ENCODE measurements at regions not wholly inside any gene's neighbourhood (a gene's known extent, or its start where the extent isn't known, plus 50 kb on each side); places are given as distances from the start of the nearest gene placed in this dataset.

DNA sequence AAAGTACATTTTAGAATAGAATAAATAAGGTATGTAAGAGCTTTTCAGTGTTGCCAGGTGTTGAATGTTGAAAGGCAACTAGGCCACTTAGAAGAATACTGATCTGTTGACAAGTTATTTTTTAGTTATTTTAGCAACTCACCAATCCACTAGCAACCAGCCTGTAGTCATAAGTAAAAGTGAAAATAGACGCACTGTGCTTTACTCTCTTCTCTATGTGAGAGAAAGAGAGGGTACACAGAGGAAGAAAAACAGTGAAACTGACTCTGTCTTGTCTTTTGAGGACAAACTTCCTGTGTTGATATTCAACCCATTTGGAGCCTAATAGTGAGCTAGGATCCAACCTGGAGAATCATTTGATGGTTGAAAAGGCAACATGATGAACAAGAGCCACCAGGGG is 327.1 kb upstream of the GOLIM4 start (continued):
- TF ChIP-seq E2F4 (CRISPR knock-in tag; IDR thresholded peaks at IDR 0.05; ENCODE audit: borderline replicate concordance, low read depth), result no peak
- no peak for TF ChIP-seq PRRX2 (CRISPR knock-in tag; IDR thresholded peaks at IDR 0.05)
- TF ChIP-seq, protein P1, sequence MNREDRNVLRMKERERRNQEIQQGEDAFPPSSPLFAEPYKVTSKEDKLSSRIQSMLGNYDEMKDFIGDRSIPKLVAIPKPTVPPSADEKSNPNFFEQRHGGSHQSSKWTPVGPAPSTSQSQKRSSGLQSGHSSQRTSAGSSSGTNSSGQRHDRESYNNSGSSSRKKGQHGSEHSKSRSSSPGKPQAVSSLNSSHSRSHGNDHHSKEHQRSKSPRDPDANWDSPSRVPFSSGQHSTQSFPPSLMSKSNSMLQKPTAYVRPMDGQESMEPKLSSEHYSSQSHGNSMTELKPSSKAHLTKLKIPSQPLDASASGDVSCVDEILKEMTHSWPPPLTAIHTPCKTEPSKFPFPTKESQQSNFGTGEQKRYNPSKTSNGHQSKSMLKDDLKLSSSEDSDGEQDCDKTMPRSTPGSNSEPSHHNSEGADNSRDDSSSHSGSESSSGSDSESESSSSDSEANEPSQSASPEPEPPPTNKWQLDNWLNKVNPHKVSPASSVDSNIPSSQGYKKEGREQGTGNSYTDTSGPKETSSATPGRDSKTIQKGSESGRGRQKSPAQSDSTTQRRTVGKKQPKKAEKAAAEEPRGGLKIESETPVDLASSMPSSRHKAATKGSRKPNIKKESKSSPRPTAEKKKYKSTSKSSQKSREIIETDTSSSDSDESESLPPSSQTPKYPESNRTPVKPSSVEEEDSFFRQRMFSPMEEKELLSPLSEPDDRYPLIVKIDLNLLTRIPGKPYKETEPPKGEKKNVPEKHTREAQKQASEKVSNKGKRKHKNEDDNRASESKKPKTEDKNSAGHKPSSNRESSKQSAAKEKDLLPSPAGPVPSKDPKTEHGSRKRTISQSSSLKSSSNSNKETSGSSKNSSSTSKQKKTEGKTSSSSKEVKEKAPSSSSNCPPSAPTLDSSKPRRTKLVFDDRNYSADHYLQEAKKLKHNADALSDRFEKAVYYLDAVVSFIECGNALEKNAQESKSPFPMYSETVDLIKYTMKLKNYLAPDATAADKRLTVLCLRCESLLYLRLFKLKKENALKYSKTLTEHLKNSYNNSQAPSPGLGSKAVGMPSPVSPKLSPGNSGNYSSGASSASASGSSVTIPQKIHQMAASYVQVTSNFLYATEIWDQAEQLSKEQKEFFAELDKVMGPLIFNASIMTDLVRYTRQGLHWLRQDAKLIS (CRISPR knock-in tag; IDR thresholded peaks at IDR 0.05; ENCODE audit: borderline replicate concordance), result no peak
- TF ChIP-seq RELA (CRISPR knock-in tag; IDR thresholded peaks at IDR 0.05; ENCODE audit: borderline replicate concordance), result no peak
- no peak for TF ChIP-seq SP1 (CRISPR knock-in tag; conservative IDR thresholded peaks at IDR 0.05)
- TF ChIP-seq TEAD1 (CRISPR knock-in tag; IDR thresholded peaks at IDR 0.05), result no peak
- TF ChIP-seq KAT7 (CRISPR knock-in tag; IDR thresholded peaks at IDR 0.05; ENCODE audit: borderline replicate concordance), result no peak
- TF ChIP-seq ZBTB43 (CRISPR knock-in tag; IDR thresholded peaks at IDR 0.05), result no peak
- no peak for TF ChIP-seq SOX15 (CRISPR knock-in tag; IDR thresholded peaks at IDR 0.05)
- TF ChIP-seq, protein P2, sequence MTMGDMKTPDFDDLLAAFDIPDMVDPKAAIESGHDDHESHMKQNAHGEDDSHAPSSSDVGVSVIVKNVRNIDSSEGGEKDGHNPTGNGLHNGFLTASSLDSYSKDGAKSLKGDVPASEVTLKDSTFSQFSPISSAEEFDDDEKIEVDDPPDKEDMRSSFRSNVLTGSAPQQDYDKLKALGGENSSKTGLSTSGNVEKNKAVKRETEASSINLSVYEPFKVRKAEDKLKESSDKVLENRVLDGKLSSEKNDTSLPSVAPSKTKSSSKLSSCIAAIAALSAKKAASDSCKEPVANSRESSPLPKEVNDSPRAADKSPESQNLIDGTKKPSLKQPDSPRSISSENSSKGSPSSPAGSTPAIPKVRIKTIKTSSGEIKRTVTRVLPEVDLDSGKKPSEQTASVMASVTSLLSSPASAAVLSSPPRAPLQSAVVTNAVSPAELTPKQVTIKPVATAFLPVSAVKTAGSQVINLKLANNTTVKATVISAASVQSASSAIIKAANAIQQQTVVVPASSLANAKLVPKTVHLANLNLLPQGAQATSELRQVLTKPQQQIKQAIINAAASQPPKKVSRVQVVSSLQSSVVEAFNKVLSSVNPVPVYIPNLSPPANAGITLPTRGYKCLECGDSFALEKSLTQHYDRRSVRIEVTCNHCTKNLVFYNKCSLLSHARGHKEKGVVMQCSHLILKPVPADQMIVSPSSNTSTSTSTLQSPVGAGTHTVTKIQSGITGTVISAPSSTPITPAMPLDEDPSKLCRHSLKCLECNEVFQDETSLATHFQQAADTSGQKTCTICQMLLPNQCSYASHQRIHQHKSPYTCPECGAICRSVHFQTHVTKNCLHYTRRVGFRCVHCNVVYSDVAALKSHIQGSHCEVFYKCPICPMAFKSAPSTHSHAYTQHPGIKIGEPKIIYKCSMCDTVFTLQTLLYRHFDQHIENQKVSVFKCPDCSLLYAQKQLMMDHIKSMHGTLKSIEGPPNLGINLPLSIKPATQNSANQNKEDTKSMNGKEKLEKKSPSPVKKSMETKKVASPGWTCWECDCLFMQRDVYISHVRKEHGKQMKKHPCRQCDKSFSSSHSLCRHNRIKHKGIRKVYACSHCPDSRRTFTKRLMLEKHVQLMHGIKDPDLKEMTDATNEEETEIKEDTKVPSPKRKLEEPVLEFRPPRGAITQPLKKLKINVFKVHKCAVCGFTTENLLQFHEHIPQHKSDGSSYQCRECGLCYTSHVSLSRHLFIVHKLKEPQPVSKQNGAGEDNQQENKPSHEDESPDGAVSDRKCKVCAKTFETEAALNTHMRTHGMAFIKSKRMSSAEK (CRISPR knock-in tag; IDR thresholded peaks at IDR 0.05; ENCODE audit: borderline replicate concordance), result no peak
- TF ChIP-seq ZNF121 (CRISPR knock-in tag; IDR thresholded peaks at IDR 0.05), result no peak
- TF ChIP-seq ZMAT4 (CRISPR knock-in tag; IDR thresholded peaks at IDR 0.05), result no peak
- TF ChIP-seq MYBL2 (CRISPR knock-in tag; IDR thresholded peaks at IDR 0.05), result no peak
- TF ChIP-seq, protein P3, sequence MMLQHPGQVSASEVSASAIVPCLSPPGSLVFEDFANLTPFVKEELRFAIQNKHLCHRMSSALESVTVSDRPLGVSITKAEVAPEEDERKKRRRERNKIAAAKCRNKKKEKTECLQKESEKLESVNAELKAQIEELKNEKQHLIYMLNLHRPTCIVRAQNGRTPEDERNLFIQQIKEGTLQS (CRISPR knock-in tag; conservative IDR thresholded peaks at IDR 0.05), result no peak

GRCh38 chr3:168419091-168419490 is 323.4 kb upstream of the GOLIM4 start:
- ChIA-PET CTCF (no interaction called here), POLR2A (no interaction called here)
- no peaks in the 10 kb centered on the region for H3K36me3 Mint-ChIP-seq
- H3K27me3 Mint-ChIP-seq (ENCODE audit: low read depth), result no peaks in the 10 kb centered on the region
- DNase-seq (ENCODE audit: low spot score) (no peak), ATAC-seq (no peak)
- H3K4me1 Mint-ChIP-seq, result peaks cover 34% of the 10 kb centered on the region
- no peak overlapping the region for H3K4me3 Mint-ChIP-seq
- H3K27ac Mint-ChIP-seq, result no peak overlapping the region
- no peaks in the 10 kb centered on the region for H3K9me3 Mint-ChIP-seq
- TF ChIP-seq, protein P4, sequence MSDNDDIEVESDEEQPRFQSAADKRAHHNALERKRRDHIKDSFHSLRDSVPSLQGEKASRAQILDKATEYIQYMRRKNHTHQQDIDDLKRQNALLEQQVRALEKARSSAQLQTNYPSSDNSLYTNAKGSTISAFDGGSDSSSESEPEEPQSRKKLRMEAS (CRISPR knock-in tag; IDR thresholded peaks at IDR 0.05), result no peak
- no peak for TF ChIP-seq CREM (CRISPR knock-in tag; IDR thresholded peaks at IDR 0.05)
- no peak for TF ChIP-seq FOXK1 (CRISPR knock-in tag; IDR thresholded peaks at IDR 0.05)
- TF ChIP-seq ZNF121 (CRISPR knock-in tag; IDR thresholded peaks at IDR 0.05), result no peak
- TF ChIP-seq USF2 (CRISPR knock-in tag; IDR thresholded peaks at IDR 0.05), result no peak
- no peak for TF ChIP-seq E2F4 (CRISPR knock-in tag; IDR thresholded peaks at IDR 0.05; ENCODE audit: borderline replicate concordance, low read depth)
- TF ChIP-seq, protein P2 (CRISPR knock-in tag; IDR thresholded peaks at IDR 0.05; ENCODE audit: borderline replicate concordance), result no peak
